ENCODE measurements at regions not wholly inside any gene's neighbourhood (a gene's known extent, or its start where the extent isn't known, plus 50 kb on each side); places are given as distances from the start of the nearest gene placed in this dataset.

- peaks cover 12% of the 10 kb centered on the region for H3K27me3 Mint-ChIP-seq
- no peak overlapping the region for H3K27ac Mint-ChIP-seq
- intact Hi-C loops (cut with micrococcal nuclease): no loop called here
- no peaks in the 10 kb centered on the region for H3K4me1 Mint-ChIP-seq (ENCODE audit: low read depth)
- H3K36me3 Mint-ChIP-seq (ENCODE audit: low read depth): no peaks in the 10 kb centered on the region
- no peak overlapping the region for H3K4me3 Mint-ChIP-seq
- no peaks in the 10 kb centered on the region for H3K9me3 Mint-ChIP-seq
Measured at GRCh38 chr15:68871507-68871906, 50.8 kb upstream of the ANP32A start.

GRCh38 chr15:68874788-68875187 lies 54.1 kb upstream of the ANP32A start:
- peaks cover 19% of the 10 kb centered on the region for H3K27me3 Mint-ChIP-seq
- H3K4me1 Mint-ChIP-seq (ENCODE audit: low read depth): no peaks in the 10 kb centered on the region
- H3K27ac Mint-ChIP-seq: no peak overlapping the region
- no peak overlapping the region for H3K4me3 Mint-ChIP-seq
- intact Hi-C loops (cut with micrococcal nuclease): loop anchor here (1.0 to 5.0 kb wide), 4 partner anchors 92 to 320 kb away; no protein-coding TSS in a partner anchor
- H3K9me3 Mint-ChIP-seq: no peaks in the 10 kb centered on the region
- no peaks in the 10 kb centered on the region for H3K36me3 Mint-ChIP-seq (ENCODE audit: low read depth)

GRCh38 chr15:68875377-68876116 lies 54.8 kb upstream of the SPESP1 start:
- H3K4me3 Mint-ChIP-seq: peak overlapping the region; percentile 23

GRCh38 chr15:68877626-68878025 lies 52.7 kb upstream of the SPESP1 start:
- no peaks in the 10 kb centered on the region for H3K9me3 Mint-ChIP-seq
- intact Hi-C loops (cut with micrococcal nuclease): loop anchor here (5.0 kb wide), 1 partner anchor 95 kb away; no protein-coding TSS in a partner anchor
- no peak overlapping the region for H3K4me3 Mint-ChIP-seq
- H3K4me1 Mint-ChIP-seq (ENCODE audit: low read depth): no peaks in the 10 kb centered on the region
- H3K36me3 Mint-ChIP-seq (ENCODE audit: low read depth): no peaks in the 10 kb centered on the region
- H3K27ac Mint-ChIP-seq: no peak overlapping the region
- peaks cover 15% of the 10 kb centered on the region for H3K27me3 Mint-ChIP-seq

More at GRCh38 chr15:68875377-68876116, 54.8 kb upstream of the SPESP1 start:
- intact Hi-C loops (cut with micrococcal nuclease): loop anchor here (1.0 to 5.0 kb wide), 4 partner anchors 93 to 321 kb away; no protein-coding TSS in a partner anchor
- H3K27me3 Mint-ChIP-seq: peaks cover 17% of the 10 kb centered on the region
- H3K36me3 Mint-ChIP-seq (ENCODE audit: low read depth): no peaks in the 10 kb centered on the region
- H3K4me1 Mint-ChIP-seq (ENCODE audit: low read depth): no peaks in the 10 kb centered on the region
- H3K9me3 Mint-ChIP-seq: no peaks in the 10 kb centered on the region
- H3K27ac Mint-ChIP-seq: no peak overlapping the region

- Mint-ChIP-seq H3K9me3 (no peaks in the 10 kb centered on the region), H3K27ac (no peak overlapping the region), H3K4me1 (ENCODE audit: low read depth) (no peaks in the 10 kb centered on the region), H3K4me3 (no peak overlapping the region), H3K36me3 (ENCODE audit: low read depth) (no peaks in the 10 kb centered on the region), H3K27me3 (peaks cover 8% of the 10 kb centered on the region)
- intact Hi-C loops (cut with micrococcal nuclease): no loop called here
Measured at GRCh38 chr15:68880382-68880781, 49.9 kb upstream of the SPESP1 start.
